MM.1S (cell line): ENCODE measurements at regions not wholly inside any gene's neighbourhood (a gene's known extent, or its start where the extent isn't known, plus 50 kb on each side); places are given as distances from the start of the nearest gene placed in this dataset.
"Not testable (repeated sequence)": the region's sequence is repeated elsewhere in the genome, so short reads cannot be mapped to it uniquely, and the experiment has no call there.

Experiments used
- DNase-seq: peaks from one replicate; pipeline ENCODE4 v3.0.0-alpha.2; 2015
- H2AFZ ChIP-seq: fragments of 300-600 bp; sonication (generic); 2 replicates; pipeline ENCODE4 v1.6.0; 2016; ENCODE audit warnings: antibody characterized with exemption, low read length
- H3F3A ChIP-seq: fragments of 300-600 bp; sonication (generic); 2 replicates; pipeline ENCODE4 v1.6.1; 2016; ENCODE audit warnings: mild to moderate bottlenecking, antibody characterized with exemption, low read length, moderate library complexity, mixed read lengths; ENCODE audit not compliant: insufficient read depth
- H3K27ac ChIP-seq: fragments of 300-600 bp; sonication (generic); 2 replicates; pipeline ENCODE4 v1.5.1; 2016; ENCODE audit warnings: mild to moderate bottlenecking, low read length
- H3K27me3 ChIP-seq: fragments of 300-600 bp; sonication (generic); replicated peaks from 2 replicates; pipeline ENCODE4 v1.6.0; 2016; ENCODE audit warnings: low read length; ENCODE audit not compliant: insufficient read depth
- H3K36me3 ChIP-seq: fragments of 300-600 bp; sonication (generic); replicated peaks from 2 replicates; pipeline ENCODE4 v1.6.1; 2016; ENCODE audit warnings: mild to moderate bottlenecking, low read length, mixed read lengths; ENCODE audit not compliant: insufficient read depth
- H3K4me1 ChIP-seq: fragments of 300-600 bp; sonication (generic); 2 replicates; pipeline ENCODE4 v1.6.1; 2016; ENCODE audit warnings: low read length, mixed read lengths
- H3K4me2 ChIP-seq: fragments of 300-600 bp; sonication (generic); 2 replicates; pipeline ENCODE4 v1.6.0; 2016; ENCODE audit warnings: low read depth, low read length
- H3K4me3 ChIP-seq: fragments of 300-600 bp; sonication (generic); 2 replicates; pipeline ENCODE4 v1.5.1; 2016; ENCODE audit warnings: low read length, mixed read lengths
- H3K79me2 ChIP-seq: fragments of 300-600 bp; sonication (generic); 2 replicates; pipeline ENCODE4 v1.6.1; 2016; ENCODE audit warnings: mixed run types, low read length, mixed read lengths
- H3K9ac ChIP-seq: fragments of 300-600 bp; sonication (generic); 2 replicates; pipeline ENCODE4 v1.6.1; 2016; ENCODE audit warnings: low read length, mixed read lengths
- H3K9me2 ChIP-seq: fragments of 300-600 bp; sonication (generic); replicated peaks from 2 replicates; pipeline ENCODE4 v1.6.1; 2016; ENCODE audit warnings: mild to moderate bottlenecking, low read length, mixed read lengths; ENCODE audit not compliant: insufficient read depth
- H3K9me3 ChIP-seq: fragments of 300-600 bp; sonication (generic); replicated peaks from 2 replicates; pipeline ENCODE4 v1.6.1; 2016; ENCODE audit warnings: mild to moderate bottlenecking, low read length, mixed read lengths; ENCODE audit not compliant: insufficient read depth
- H4K20me1 ChIP-seq: fragments of 300-600 bp; sonication (generic); 2 replicates; pipeline ENCODE4 v1.6.1; 2016; ENCODE audit warnings: mild to moderate bottlenecking, low read length, moderate library complexity, mixed read lengths; ENCODE audit not compliant: insufficient read depth
- EZH2 ChIP-seq: fragments of 300-600 bp; sonication (generic); optimal IDR thresholded peaks from 2 replicates; pipeline ENCODE3; 2017; ENCODE audit warnings: low read depth, mild to moderate bottlenecking, antibody characterized with exemption, low read length, mixed read lengths
- EZH2phosphoT487 ChIP-seq: fragments of 300-600 bp; sonication (generic); IDR thresholded peaks from 2 replicates; pipeline ENCODE4 v1.6.1; 2018; ENCODE audit warnings: antibody characterized with exemption, low read length
- TF ChIP-seq, protein P1 (sequence below): fragments of 300-600 bp; sonication (generic); IDR thresholded peaks from 2 replicates; pipeline ENCODE4 v1.5.1; 2016; ENCODE audit warnings: antibody characterized with exemption, low read length, mixed read lengths

GRCh38 chr5:98543490-98543889 lies 230.0 kb upstream of the RGMB start:
- H4K20me1 ChIP-seq = no peaks in the 10 kb centered on the region
- no peak for TF ChIP-seq EZH2phosphoT487
- H3K9me3 ChIP-seq = no peaks in the 10 kb centered on the region
- peak; percentile 68 for DNase-seq
- peaks cover 9% of the 10 kb centered on the region; the same call in 1 of the 2 replicates for H3K27me3 ChIP-seq
- H3K9ac ChIP-seq = no peak overlapping the region
- no peak overlapping the region for H2AFZ ChIP-seq
- H3K4me1 ChIP-seq = no peaks in the 10 kb centered on the region
- H3K4me2 ChIP-seq = no peak overlapping the region
- no peak overlapping the region for H3K27ac ChIP-seq
- H3K36me3 ChIP-seq = no peaks in the 10 kb centered on the region
- H3K79me2 ChIP-seq = no peaks in the 10 kb centered on the region
- no peak overlapping the region for H3K4me3 ChIP-seq
- H3K9me2 ChIP-seq = no peaks in the 10 kb centered on the region
- peaks cover 11% of the 10 kb centered on the region for H3F3A ChIP-seq

- peaks cover 11% of the 10 kb centered on the region for H3F3A ChIP-seq
- not testable (repeated sequence) for H3K9me2 ChIP-seq, DNase-seq, H3K36me3 ChIP-seq, H3K27me3 ChIP-seq, H3K4me3 ChIP-seq, H3K79me2 ChIP-seq, H2AFZ ChIP-seq, H3K27ac ChIP-seq, H4K20me1 ChIP-seq, H3K9me3 ChIP-seq, H3K9ac ChIP-seq, H3K4me2 ChIP-seq, H3K4me1 ChIP-seq
Observed at GRCh38 chr5:98546924-98547323, 226.5 kb upstream of the RGMB start.

- no peak overlapping the region for H3K4me2 ChIP-seq
- no peaks in the 10 kb centered on the region for H4K20me1 ChIP-seq
- no peaks in the 10 kb centered on the region for H3K79me2 ChIP-seq
- H2AFZ ChIP-seq = no peak overlapping the region
- no peak overlapping the region for H3K4me3 ChIP-seq
- H3K9me2 ChIP-seq = no peaks in the 10 kb centered on the region
- TF ChIP-seq, protein P1, sequence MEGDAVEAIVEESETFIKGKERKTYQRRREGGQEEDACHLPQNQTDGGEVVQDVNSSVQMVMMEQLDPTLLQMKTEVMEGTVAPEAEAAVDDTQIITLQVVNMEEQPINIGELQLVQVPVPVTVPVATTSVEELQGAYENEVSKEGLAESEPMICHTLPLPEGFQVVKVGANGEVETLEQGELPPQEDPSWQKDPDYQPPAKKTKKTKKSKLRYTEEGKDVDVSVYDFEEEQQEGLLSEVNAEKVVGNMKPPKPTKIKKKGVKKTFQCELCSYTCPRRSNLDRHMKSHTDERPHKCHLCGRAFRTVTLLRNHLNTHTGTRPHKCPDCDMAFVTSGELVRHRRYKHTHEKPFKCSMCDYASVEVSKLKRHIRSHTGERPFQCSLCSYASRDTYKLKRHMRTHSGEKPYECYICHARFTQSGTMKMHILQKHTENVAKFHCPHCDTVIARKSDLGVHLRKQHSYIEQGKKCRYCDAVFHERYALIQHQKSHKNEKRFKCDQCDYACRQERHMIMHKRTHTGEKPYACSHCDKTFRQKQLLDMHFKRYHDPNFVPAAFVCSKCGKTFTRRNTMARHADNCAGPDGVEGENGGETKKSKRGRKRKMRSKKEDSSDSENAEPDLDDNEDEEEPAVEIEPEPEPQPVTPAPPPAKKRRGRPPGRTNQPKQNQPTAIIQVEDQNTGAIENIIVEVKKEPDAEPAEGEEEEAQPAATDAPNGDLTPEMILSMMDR = no peak
- TF ChIP-seq EZH2phosphoT487 = no peak
- no peak for TF ChIP-seq EZH2
- H3K27me3 ChIP-seq = no peaks in the 10 kb centered on the region
- no peak for DNase-seq
- no peaks in the 10 kb centered on the region for H3K36me3 ChIP-seq
- no peaks in the 10 kb centered on the region for H3K4me1 ChIP-seq
- no peaks in the 10 kb centered on the region for H3K9me3 ChIP-seq
- H3K9ac ChIP-seq = no peak overlapping the region
- H3K27ac ChIP-seq = no peak overlapping the region
- H3F3A ChIP-seq = no peaks in the 10 kb centered on the region
Observed at GRCh38 chr5:98556712-98557111, 216.8 kb upstream of the RGMB start.

DNA sequence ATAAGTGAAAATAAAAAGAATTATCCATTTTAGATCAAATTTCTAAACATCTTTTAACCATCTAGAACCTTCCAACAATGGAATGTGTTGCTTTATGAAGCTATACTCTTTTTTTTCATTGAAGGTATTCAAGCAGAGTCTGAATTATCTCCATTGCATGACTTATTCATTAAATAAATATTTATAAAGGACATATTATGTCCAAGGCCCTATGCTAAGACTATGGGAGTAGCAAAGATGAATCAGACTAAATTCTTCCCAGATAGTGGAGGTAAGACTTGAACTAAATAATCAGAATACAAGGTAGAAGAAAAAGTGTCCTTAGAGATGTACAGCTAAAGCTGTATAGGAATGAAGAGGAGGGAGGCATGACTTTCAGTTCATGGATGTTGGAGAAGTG lies 215.5 kb upstream of the RGMB start:
- H2AFZ ChIP-seq = no peak overlapping the region
- H3K36me3 ChIP-seq = no peaks in the 10 kb centered on the region
- H4K20me1 ChIP-seq = no peaks in the 10 kb centered on the region
- H3F3A ChIP-seq = no peaks in the 10 kb centered on the region
- no peaks in the 10 kb centered on the region for H3K9me3 ChIP-seq
- no peaks in the 10 kb centered on the region for H3K79me2 ChIP-seq
- no peaks in the 10 kb centered on the region for H3K9me2 ChIP-seq
- DNase-seq = no peak
- H3K4me2 ChIP-seq = no peak overlapping the region
- H3K27ac ChIP-seq = no peak overlapping the region
- no peak for TF ChIP-seq EZH2phosphoT487
- TF ChIP-seq, protein P1 = no peak
- TF ChIP-seq EZH2 = no peak
- H3K9ac ChIP-seq = no peak overlapping the region
- no peaks in the 10 kb centered on the region for H3K27me3 ChIP-seq
- H3K4me3 ChIP-seq = no peak overlapping the region
- no peaks in the 10 kb centered on the region for H3K4me1 ChIP-seq
